ENCODE measurements at regions not wholly inside any gene's neighbourhood (a gene's known extent, or its start where the extent isn't known, plus 50 kb on each side); places are given as distances from the start of the nearest gene placed in this dataset.

DNA sequence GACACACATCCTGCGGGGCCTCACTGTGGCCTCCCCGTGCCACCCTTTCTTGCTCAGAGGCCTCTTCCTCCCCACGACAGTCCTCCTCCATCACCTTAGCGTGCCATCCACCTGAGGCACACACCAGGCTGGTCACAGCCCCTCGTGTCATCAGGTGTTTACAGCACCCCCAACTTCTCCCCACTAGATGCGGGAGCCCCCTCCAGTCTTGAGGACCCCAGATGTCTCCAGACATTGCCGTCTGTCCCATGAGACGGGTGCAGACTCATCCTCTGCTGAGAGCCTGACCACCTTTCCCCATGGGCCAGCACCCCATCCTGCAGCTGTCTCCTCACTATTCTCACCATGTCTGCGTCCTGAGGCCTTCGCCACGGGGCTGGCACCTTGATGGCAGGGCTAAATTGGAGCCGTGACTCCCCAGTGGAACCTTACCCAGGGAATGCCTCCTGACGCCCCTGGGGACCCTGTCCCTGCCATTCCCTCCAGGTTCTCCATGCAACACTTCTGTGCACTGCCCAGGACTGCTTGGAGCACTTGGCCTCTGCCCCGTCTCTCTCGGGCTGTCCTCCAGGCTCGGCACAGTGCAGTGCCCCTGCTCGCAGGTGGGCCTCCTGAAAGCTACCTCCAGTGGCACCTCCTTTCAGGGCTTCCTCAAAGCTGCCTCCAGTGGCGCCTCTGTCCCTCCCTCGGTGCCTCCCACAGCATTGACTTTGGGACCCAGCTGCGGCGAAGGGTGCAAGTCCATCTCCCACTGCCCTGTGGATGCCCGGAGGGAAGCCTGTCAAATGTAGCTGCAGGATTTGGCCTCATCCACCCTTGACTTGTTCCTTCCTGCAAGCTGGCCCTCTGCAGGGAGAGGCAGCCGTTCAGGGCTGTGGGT lies 1386.8 kb downstream of the BRD1 start:
- no peak overlapping the region for H3K4me2 ChIP-seq (replicated peaks; ENCODE audit: low read depth, low read length, poor library complexity, severe bottlenecking)
- intact Hi-C loops (cut with micrococcal nuclease), result no loop called here
- Mint-ChIP-seq H3K4me3 (no peak overlapping the region), H3K27ac (peak overlapping the region; percentile 59), H3K9me3 (ENCODE audit: insufficient read depth) (no peaks in the 10 kb centered on the region), H3K4me1 (peaks cover 16% of the 10 kb centered on the region), H3K27me3 (peaks cover 38% of the 10 kb centered on the region)
- H3K27me3 ChIP-seq (replicated peaks in 1 of 4; ENCODE audit: control extremely low read depth in 1 of 4, control insufficient read depth in 3 of 4, insufficient read depth in 4 of 4, low read length in 3 of 4), result peaks cover 0 to 42% (median 7%) of the 10 kb centered on the region in 4 experiments
- H3K4me3 ChIP-seq (ENCODE audit: control extremely low read depth in 1 of 5, extremely low read depth in 1 of 5, insufficient read depth in 1 of 5, low read depth in 2 of 5, low read length in 4 of 5), result no peak overlapping the region
- peaks cover 0 to 32% (median 0%) of the 10 kb centered on the region in 3 donors for H3K9me3 ChIP-seq (ENCODE audit: control extremely low read depth in 1 of 3, control insufficient read depth in 2 of 3, insufficient read depth in 1 of 3, low read length in 2 of 3)
- H3K4me1 ChIP-seq (ENCODE audit: control insufficient read depth in 2 of 2, insufficient read depth in 2 of 2, low read length in 2 of 2), result peaks cover 18 to 19% of the 10 kb centered on the region in 2 donors
- TF ChIP-seq EZH2 (IDR thresholded peaks at IDR 0.05; ENCODE audit: borderline replicate concordance, insufficient read depth, low read depth, low read length, poor library complexity, severe bottlenecking), result no peak
- TF ChIP-seq, protein P1, sequence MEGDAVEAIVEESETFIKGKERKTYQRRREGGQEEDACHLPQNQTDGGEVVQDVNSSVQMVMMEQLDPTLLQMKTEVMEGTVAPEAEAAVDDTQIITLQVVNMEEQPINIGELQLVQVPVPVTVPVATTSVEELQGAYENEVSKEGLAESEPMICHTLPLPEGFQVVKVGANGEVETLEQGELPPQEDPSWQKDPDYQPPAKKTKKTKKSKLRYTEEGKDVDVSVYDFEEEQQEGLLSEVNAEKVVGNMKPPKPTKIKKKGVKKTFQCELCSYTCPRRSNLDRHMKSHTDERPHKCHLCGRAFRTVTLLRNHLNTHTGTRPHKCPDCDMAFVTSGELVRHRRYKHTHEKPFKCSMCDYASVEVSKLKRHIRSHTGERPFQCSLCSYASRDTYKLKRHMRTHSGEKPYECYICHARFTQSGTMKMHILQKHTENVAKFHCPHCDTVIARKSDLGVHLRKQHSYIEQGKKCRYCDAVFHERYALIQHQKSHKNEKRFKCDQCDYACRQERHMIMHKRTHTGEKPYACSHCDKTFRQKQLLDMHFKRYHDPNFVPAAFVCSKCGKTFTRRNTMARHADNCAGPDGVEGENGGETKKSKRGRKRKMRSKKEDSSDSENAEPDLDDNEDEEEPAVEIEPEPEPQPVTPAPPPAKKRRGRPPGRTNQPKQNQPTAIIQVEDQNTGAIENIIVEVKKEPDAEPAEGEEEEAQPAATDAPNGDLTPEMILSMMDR (IDR thresholded peaks at IDR 0.05), result no peak
- no peaks in the 10 kb centered on the region for H3K36me3 ChIP-seq (replicated peaks in 1 of 2; ENCODE audit: control extremely low read depth in 1 of 2, control insufficient read depth in 1 of 2, extremely low read depth in 1 of 2, insufficient read depth in 2 of 2, low read length in 1 of 2)
- no peaks in the 10 kb centered on the region for H3K79me2 ChIP-seq (ENCODE audit: control insufficient read depth, insufficient read depth, low read length)
- no peaks in the 10 kb centered on the region for H4K20me1 ChIP-seq (ENCODE audit: control insufficient read depth, insufficient read depth, low read length, poor library complexity, severe bottlenecking)
- 78% methylated on average over 23 of the region's 23 CpGs for WGBS (ENCODE audit: insufficient coverage)
- H2AFZ ChIP-seq (ENCODE audit: insufficient read depth, low read depth, low read length, poor library complexity, severe bottlenecking), result no peak overlapping the region
- ATAC-seq (ENCODE audit: low read depth), result no peak
- no peak overlapping the region for H3K27ac ChIP-seq (ENCODE audit: low read length in 2 of 2)
- CTCF ChIA-PET, result no interaction called here
- POLR2A ChIA-PET, result no interaction called here
- no peak for DNase-seq
- no peak overlapping the region for H3K9ac ChIP-seq (ENCODE audit: low read length)

DNA sequence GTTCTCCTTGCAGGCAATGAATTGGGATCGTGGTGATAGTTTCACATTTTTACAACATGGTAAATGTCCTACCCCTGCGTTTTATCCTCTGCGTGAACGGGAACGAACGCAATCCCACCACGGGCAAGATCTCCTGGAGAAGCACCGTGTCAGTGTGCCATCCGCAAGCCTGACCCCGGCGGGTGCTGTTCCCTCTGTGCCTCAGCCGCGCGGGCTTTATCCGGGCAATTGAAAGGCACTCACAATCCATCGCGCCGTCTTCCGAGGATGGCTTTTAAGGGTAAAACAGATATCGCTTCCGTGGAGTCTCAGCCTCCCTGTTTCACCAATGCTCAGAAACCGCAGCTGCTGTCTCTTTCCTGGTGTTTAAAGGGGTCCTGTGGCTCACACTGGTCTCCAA lies 1387.5 kb downstream of the BRD1 start:
- no peak overlapping the region for H3K4me3 Mint-ChIP-seq
- no peak overlapping the region for H3K4me3 ChIP-seq (ENCODE audit: control extremely low read depth in 1 of 5, extremely low read depth in 1 of 5, insufficient read depth in 1 of 5, low read depth in 2 of 5, low read length in 4 of 5)
- no peak for DNase-seq
- H3K27me3 Mint-ChIP-seq, result peaks cover 44% of the 10 kb centered on the region
- H3K27ac ChIP-seq (ENCODE audit: low read length in 2 of 2), result no peak overlapping the region
- TF ChIP-seq, protein P1 (IDR thresholded peaks at IDR 0.05), result no peak
- TF ChIP-seq EZH2 (IDR thresholded peaks at IDR 0.05; ENCODE audit: borderline replicate concordance, insufficient read depth, low read depth, low read length, poor library complexity, severe bottlenecking), result no peak
- no peak overlapping the region for H3K4me2 ChIP-seq (replicated peaks; ENCODE audit: low read depth, low read length, poor library complexity, severe bottlenecking)
- ChIA-PET POLR2A (no interaction called here), CTCF (no interaction called here)
- H3K9me3 ChIP-seq (ENCODE audit: control extremely low read depth in 1 of 3, control insufficient read depth in 2 of 3, insufficient read depth in 1 of 3, low read length in 2 of 3), result peaks cover 0 to 32% (median 0%) of the 10 kb centered on the region in 3 donors
- no peaks in the 10 kb centered on the region for H3K9me3 Mint-ChIP-seq (ENCODE audit: insufficient read depth)
- H3K27ac Mint-ChIP-seq, result no peak overlapping the region
- peaks cover 16 to 17% of the 10 kb centered on the region in 2 donors for H3K4me1 ChIP-seq (ENCODE audit: control insufficient read depth in 2 of 2, insufficient read depth in 2 of 2, low read length in 2 of 2)
- H2AFZ ChIP-seq (ENCODE audit: insufficient read depth, low read depth, low read length, poor library complexity, severe bottlenecking), result no peak overlapping the region
- peaks cover 0 to 36% (median 6%) of the 10 kb centered on the region in 4 experiments for H3K27me3 ChIP-seq (replicated peaks in 1 of 4; ENCODE audit: control extremely low read depth in 1 of 4, control insufficient read depth in 3 of 4, insufficient read depth in 4 of 4, low read length in 3 of 4)
- WGBS (ENCODE audit: insufficient coverage), result 93% methylated on average over 21 of the region's 22 CpGs
- no peak for ATAC-seq (ENCODE audit: low read depth)
- H3K4me1 Mint-ChIP-seq, result peaks cover 15% of the 10 kb centered on the region
- H3K36me3 ChIP-seq (replicated peaks in 1 of 2; ENCODE audit: control extremely low read depth in 1 of 2, control insufficient read depth in 1 of 2, extremely low read depth in 1 of 2, insufficient read depth in 2 of 2, low read length in 1 of 2), result no peaks in the 10 kb centered on the region
- H3K79me2 ChIP-seq (ENCODE audit: control insufficient read depth, insufficient read depth, low read length), result no peaks in the 10 kb centered on the region
- H4K20me1 ChIP-seq (ENCODE audit: control insufficient read depth, insufficient read depth, low read length, poor library complexity, severe bottlenecking), result no peaks in the 10 kb centered on the region
- H3K9ac ChIP-seq (ENCODE audit: low read length), result no peak overlapping the region
- intact Hi-C loops (cut with micrococcal nuclease), result no loop called here
